ENCODE measurements at regions not wholly inside any gene's neighbourhood (a gene's known extent, or its start where the extent isn't known, plus 50 kb on each side); places are given as distances from the start of the nearest gene placed in this dataset.
"Not testable (repeated sequence)": the region's sequence is repeated elsewhere in the genome, so short reads cannot be mapped to it uniquely, and the experiment has no call there.

GRCh38 chr7:124322561-124322960 is 289.7 kb upstream of the TMEM229A start:
- no peak for DNase-seq

- no peak for DNase-seq
Observed at GRCh38 chr7:124318721-124319450, 286.0 kb upstream of the TMEM229A start.

DNA sequence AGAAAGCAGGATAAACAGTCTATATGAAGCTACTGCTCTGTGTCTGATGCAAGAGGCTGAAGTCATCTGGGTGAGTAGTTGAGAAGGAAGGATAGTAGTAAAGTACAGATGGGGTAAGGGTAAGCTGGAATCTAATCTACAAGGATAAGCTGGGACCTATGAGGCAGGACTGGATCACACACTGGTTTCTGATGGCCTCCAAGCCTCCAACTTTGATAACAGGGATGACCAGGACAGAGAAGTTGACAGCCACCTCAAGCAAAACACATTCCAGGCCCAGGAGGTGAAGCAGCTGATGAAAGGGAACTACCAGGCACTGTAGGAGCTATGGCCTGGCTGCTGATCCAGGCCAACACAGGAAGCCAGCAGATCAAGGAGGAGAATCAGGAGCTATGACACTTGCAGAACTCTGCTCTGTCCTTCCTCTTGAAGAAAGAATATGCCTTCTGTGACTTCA is 278.1 kb upstream of the TMEM229A start:
- no peak for DNase-seq

DNA sequence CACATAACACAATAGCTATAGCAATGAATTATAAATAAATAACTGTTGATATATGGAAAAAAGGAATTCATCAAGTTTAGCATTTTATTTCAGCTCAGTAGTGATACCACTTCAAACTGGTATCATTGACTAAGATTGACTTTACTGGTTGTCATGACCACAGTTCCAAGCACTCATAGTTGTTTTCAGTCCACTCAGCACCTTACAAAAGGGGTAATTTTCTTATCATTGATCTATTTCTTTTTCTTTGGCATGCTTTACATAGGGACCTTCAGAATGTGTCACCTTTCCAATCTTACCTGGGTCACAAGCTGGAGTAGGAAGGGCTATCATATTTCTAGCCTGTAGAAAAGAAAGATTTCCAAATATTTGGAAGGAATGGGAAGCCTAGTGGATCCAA is 275.5 kb upstream of the TMEM229A start:
- DNase-seq = no peak

GRCh38 chr7:124295289-124295688 is 262.4 kb upstream of the TMEM229A start:
- DNase-seq = no peak

GRCh38 chr7:124284937-124285336 is 252.1 kb upstream of the TMEM229A start:
- no peak for DNase-seq

GRCh38 chr7:124276005-124276622 is 243.2 kb upstream of the TMEM229A start:
- peak; percentile 9 for DNase-seq

GRCh38 chr7:124275411-124275810 is 242.5 kb upstream of the TMEM229A start:
- peak; percentile 12 for DNase-seq

GRCh38 chr7:124269774-124270173 is 236.9 kb upstream of the TMEM229A start:
- peak; percentile 9 for DNase-seq

DNA sequence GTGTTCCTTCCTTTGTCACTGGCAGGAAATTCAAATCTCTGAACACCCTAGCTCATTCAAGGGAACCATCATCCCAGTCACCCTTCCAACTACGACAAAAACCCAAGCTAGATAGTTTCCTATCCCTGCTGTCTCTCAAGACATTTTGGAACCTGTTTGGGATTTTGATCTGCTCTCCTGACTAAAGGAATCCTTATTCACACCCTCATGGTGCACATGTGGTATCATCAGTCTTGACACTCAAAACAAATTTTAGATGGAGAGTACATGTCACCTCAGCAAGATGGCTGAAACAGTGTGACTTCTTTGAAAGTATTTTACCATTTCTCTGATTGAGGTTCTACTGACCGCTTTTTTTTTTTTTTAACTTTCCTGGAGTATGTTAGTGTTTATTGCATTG is 234.3 kb upstream of the TMEM229A start:
- no peak for DNase-seq

DNA sequence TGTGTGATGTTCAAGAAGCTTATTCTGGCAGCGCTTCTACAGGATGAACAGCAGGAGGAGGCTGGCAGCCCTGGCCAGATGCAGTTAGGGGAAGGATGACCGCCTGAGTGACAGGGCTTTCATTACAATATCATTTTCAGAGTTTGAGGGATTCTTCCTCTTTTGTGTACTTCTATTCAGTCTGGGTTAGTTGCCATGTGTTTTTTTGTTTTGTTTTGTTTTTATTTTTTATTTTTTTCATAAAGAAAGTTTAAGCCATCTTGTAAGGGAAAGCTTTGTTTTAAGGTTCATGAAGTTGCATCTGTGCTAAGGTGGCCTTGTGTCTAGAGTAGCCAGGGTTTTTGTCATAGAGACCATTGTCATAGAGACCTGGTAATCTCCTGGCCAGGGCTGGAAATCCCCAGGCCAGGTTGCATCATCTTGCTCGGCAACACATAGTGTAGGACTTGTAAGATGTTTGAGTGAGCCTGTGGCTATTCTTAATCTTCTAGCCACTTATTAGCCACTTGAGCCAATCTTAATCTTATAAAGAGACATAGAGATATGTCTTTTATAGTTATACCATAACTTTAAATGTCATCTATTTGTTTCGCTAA is 230.5 kb upstream of the TMEM229A start:
- peak; percentile 35 for DNase-seq

- no peak for DNase-seq
Observed at GRCh38 chr7:124261710-124262109, 228.8 kb upstream of the TMEM229A start.

DNA sequence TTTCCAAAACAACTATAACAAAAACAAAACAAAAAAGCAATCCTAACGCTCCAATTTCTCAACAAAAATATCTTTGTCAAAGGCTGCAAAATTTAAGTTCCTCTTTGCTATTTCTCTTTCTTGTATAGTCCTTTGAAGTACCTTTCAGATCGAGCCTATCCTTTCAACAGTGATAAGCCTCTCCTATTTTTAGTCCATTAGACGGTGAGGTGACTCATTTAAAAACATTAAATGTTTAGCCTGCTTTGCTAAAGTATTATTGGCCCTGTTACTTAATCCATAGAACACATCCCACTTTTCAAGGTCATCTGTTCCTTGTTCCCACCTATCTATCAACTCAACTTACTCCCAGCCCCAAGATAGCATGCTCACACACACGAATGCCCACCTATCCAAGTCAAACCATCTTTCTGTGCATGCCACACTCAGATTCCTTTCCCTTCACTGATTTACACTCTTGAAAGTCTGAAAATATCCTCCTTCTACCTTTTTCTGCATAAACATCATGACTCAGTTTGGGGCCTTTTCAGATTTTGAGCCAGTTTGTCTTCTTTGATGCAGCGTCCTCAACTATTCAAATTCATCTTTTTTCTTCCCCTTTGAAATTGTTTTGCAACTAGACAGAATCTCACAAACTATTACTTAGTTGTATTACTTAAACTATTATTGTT is 224.9 kb upstream of the TMEM229A start:
- DNase-seq = no peak

DNA sequence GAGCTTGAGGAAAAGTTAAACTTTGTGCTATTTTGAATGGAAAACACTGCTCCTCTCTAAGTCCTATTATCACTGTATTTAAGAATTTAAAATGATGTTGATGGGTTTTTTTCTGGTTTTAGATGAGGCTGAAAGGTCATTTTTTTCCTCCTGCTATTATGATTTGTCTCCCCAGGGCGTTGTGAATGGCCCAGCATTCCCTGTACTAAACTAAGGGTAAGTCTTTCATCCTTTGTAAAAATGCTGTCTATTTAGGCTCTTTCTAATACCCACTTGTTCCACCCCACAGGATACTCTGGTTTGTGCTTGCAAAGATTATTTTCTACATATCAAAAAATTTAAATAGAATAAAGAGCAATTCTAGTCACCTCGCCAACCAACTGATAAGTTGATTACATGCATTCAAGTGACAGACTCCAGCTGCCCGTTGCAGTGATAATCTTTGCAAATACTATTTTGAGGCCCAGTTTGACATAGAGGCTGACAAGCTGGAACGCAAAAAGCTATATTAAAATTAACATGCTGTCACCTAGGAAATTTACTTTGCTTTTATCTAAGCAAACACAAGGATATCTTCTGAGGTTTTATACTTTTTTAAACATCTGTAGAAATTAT is 222.3 kb upstream of the TMEM229A start:
- no peak for DNase-seq

DNA sequence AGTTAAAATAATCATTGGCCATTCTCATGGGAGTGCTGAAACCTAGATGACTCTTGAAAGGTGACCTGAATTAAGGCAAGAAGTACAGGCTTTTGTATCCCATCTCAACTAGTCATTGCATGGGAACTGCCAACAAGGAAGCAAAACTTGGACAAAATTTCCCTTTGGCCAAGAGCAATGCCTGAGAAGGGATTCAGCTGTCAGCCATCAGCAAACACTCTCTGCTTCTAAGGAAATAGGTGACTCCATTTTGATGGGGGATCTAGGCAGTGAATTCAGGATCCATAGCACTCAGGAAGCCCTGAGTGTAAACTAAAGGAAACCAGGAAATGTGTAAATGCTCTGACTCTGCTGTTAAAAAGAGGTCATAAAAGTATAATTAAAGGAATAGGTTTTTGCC is 221.5 kb upstream of the TMEM229A start:
- no peak for DNase-seq

GRCh38 chr7:124251636-124252035 is 218.8 kb upstream of the TMEM229A start:
- DNase-seq = peak; percentile 21

- DNase-seq = no peak
Observed at GRCh38 chr7:124250297-124251034, 217.6 kb upstream of the TMEM229A start.

DNA sequence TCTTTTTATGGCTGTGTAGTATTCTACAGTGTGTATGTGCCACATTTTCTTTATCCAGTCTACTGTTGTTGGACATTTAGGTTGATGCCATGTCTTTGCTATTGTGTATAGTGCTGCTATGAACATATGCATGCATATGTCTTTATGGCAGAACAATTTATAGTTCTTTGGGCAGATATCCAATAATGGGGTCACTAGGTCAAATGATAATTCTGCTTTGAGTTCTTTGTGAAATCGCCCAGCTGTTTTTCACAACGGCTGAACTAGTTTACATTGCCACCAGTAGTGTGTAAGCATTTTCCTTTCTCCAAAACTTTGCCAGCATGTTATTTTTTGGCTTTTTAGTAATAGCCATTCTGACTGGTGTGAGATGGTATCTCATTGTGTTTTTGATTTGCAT is 214.8 kb upstream of the TMEM229A start:
- no peak for DNase-seq

- no peak for DNase-seq
Observed at GRCh38 chr7:124246262-124246863, 213.5 kb upstream of the TMEM229A start.

- not testable (repeated sequence) for DNase-seq
Observed at GRCh38 chr7:124244469-124244868, 211.6 kb upstream of the TMEM229A start.

DNA sequence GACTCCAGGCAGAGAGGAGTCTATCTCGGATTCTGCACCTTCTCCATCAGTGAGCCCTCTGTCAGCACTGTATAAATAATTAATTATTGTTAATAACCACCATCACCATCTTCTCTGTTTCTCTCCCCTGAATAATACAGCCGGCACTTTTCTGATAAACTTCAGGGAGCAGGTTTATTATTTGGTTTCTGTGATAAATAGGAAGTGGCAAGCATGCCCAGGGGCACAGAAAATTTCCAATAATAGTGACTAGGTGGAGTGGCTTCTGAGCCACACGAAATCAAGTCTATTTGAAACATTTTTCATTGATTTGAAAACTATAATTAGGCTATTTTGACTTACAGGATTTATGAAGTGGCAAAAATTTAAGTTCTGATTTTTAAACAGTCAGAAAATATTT is 186.8 kb upstream of the TMEM229A start:
- DNase-seq = peak; percentile 80

DNA sequence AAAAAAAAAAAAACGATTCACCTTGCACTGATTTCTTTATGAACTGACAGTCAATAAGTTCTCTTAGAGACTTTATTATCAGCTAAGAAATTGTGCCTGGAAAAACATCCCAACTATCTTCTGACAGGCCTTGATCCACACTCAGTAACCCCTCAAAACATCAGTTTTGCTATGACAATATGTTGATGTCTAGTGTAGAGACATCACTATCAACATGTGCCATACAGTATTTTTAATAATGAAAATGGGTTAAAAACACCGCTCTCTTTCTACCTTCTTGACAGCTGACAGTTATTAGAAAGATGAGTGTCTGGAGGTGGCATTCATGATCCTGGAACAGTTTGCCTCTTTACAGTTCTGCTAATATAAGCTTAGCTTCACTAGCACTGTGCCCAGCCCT is 175.8 kb upstream of the TMEM229A start:
- DNase-seq = no peak
